Peyer's patch (tissue), 4 donors: ENCODE measurements at regions not wholly inside any gene's neighbourhood (a gene's known extent, or its start where the extent isn't known, plus 50 kb on each side); places are given as distances from the start of the nearest gene placed in this dataset.

Source experiments
- DNase-seq, 3 donors: peaks; one replicate each; pipeline ENCODE4 v3.0.0-alpha.2; 2017 to 2019
- H3K27ac ChIP-seq, 4 donors: fragments of 200-600 bp; sonication (generic); one replicate each; pipeline ENCODE4 v1.5.1; 2016 to 2019
- H3K27me3 ChIP-seq, 2 donors: fragments of 200-600 bp; sonication (generic); one replicate each; pipeline ENCODE4 v1.5.1; 2019
- H3K36me3 ChIP-seq, 3 donors: fragments of 200-600 bp; sonication (generic); one replicate each; pipeline ENCODE4 v1.5.1; 2016 to 2019
- H3K4me1 ChIP-seq, 4 donors: fragments of 200-600 bp; sonication (generic); one replicate each; pipeline ENCODE4 v1.5.1; 2016 to 2019
- H3K4me3 ChIP-seq, 4 donors: fragments of 200-600 bp; sonication (generic); 1 replicate in 3 of 4; 2 replicates in 1 of 4; pipeline ENCODE4 v1.5.1; 2016 to 2019; ENCODE audit warnings: mild to moderate bottlenecking in 1 of 4
- H3K9me3 ChIP-seq, 4 donors: fragments of 200-600 bp; sonication (generic); one replicate each; pipeline ENCODE4 v1.5.1; 2016 to 2019; ENCODE audit warnings: mild to moderate bottlenecking in 1 of 4
- CTCF ChIP-seq, 6 experiments: fragments of 450-650 bp in 4 of 6; fragments of 200-600 bp in 2 of 6; sonication (generic) in 1 of 6; IDR thresholded peaks; one replicate each; pipeline ENCODE4 v1.5.1; 2017 to 2019; ENCODE audit warnings: antibody characterized with exemption in 6 of 6, mild to moderate bottlenecking in 3 of 6, moderate library complexity in 1 of 6
- POLR2A ChIP-seq, 2 donors: fragments of 450-650 bp; IDR thresholded peaks; one replicate each; pipeline ENCODE4 v1.5.1; 2017; ENCODE audit warnings: antibody characterized with exemption in 2 of 2, mild to moderate bottlenecking in 2 of 2, moderate library complexity in 2 of 2

GRCh38 chr3:144995856-144996255, 1024.2 kb downstream of the DIPK2A start:
- peaks cover 0 to 1% (median 0%) of the 10 kb centered on the region in 4 donors for H3K9me3 ChIP-seq
- H3K4me1 ChIP-seq = no peaks in the 10 kb centered on the region
- no peaks in the 10 kb centered on the region for H3K36me3 ChIP-seq
- no peak overlapping the region for H3K4me3 ChIP-seq
- H3K27me3 ChIP-seq = no peaks in the 10 kb centered on the region
- no peak overlapping the region for H3K27ac ChIP-seq
- TF ChIP-seq POLR2A (IDR thresholded peaks at IDR 0.05) = no peak
- TF ChIP-seq CTCF (IDR thresholded peaks at IDR 0.05) = no peak
- no peak for DNase-seq

- Histone ChIP-seq H3K4me1 (no peaks in the 10 kb centered on the region), H3K36me3 (no peaks in the 10 kb centered on the region), H3K9me3 (peaks cover 0 to 8% (median 0%) of the 10 kb centered on the region in 4 donors), H3K27me3 (no peaks in the 10 kb centered on the region), H3K27ac (no peak overlapping the region), H3K4me3 (no peak overlapping the region)
- no peak for DNase-seq
- TF ChIP-seq CTCF (IDR thresholded peaks at IDR 0.05) (no peak), POLR2A (IDR thresholded peaks at IDR 0.05) (no peak)
Measured at GRCh38 chr3:145005427-145005826, 1033.8 kb downstream of the DIPK2A start.

GRCh38 chr3:145006271-145006670, 1034.6 kb downstream of the DIPK2A start:
- no peak for DNase-seq
- Histone ChIP-seq H3K9me3 (peaks cover 0 to 2% (median 0%) of the 10 kb centered on the region in 4 donors), H3K4me3 (no peak overlapping the region), H3K36me3 (no peaks in the 10 kb centered on the region), H3K4me1 (no peaks in the 10 kb centered on the region), H3K27ac (no peak overlapping the region), H3K27me3 (no peaks in the 10 kb centered on the region)
- no peak for TF ChIP-seq CTCF (IDR thresholded peaks at IDR 0.05)
- TF ChIP-seq POLR2A (IDR thresholded peaks at IDR 0.05) = no peak

- no peaks in the 10 kb centered on the region for H3K4me1 ChIP-seq
- H3K9me3 ChIP-seq = no peaks in the 10 kb centered on the region
- H3K4me3 ChIP-seq = no peak overlapping the region
- H3K27ac ChIP-seq = no peak overlapping the region
- no peaks in the 10 kb centered on the region for H3K36me3 ChIP-seq
- DNase-seq = no peak
- TF ChIP-seq CTCF (IDR thresholded peaks at IDR 0.05) (no peak), POLR2A (IDR thresholded peaks at IDR 0.05) (no peak)
- H3K27me3 ChIP-seq = no peaks in the 10 kb centered on the region
Measured at GRCh38 chr3:145013931-145014330, 1042.3 kb downstream of the DIPK2A start.

GRCh38 chr3:145015253-145015652, 1043.6 kb downstream of the DIPK2A start:
- no peak overlapping the region for H3K27ac ChIP-seq
- H3K27me3 ChIP-seq = no peaks in the 10 kb centered on the region
- H3K36me3 ChIP-seq = no peaks in the 10 kb centered on the region
- H3K4me3 ChIP-seq = no peak overlapping the region
- no peaks in the 10 kb centered on the region for H3K4me1 ChIP-seq
- no peak for DNase-seq
- TF ChIP-seq CTCF (IDR thresholded peaks at IDR 0.05) (no peak), POLR2A (IDR thresholded peaks at IDR 0.05) (no peak)
- no peaks in the 10 kb centered on the region for H3K9me3 ChIP-seq

GRCh38 chr3:145017959-145018358, 1046.3 kb downstream of the DIPK2A start:
- DNase-seq = no peak
- Histone ChIP-seq H3K36me3 (no peaks in the 10 kb centered on the region), H3K27ac (no peak overlapping the region), H3K4me1 (no peaks in the 10 kb centered on the region), H3K27me3 (no peaks in the 10 kb centered on the region), H3K4me3 (no peak overlapping the region), H3K9me3 (no peaks in the 10 kb centered on the region)
- TF ChIP-seq POLR2A (IDR thresholded peaks at IDR 0.05) (no peak), CTCF (IDR thresholded peaks at IDR 0.05) (no peak)
